DMS53 treated with DMSO at 0.1 percent for 48 hours (cell line): ENCODE measurements at regions not wholly inside any gene's neighbourhood (a gene's known extent, or its start where the extent isn't known, plus 50 kb on each side); places are given as distances from the start of the nearest gene placed in this dataset.
"Not testable (repeated sequence)": the region's sequence is repeated elsewhere in the genome, so short reads cannot be mapped to it uniquely, and the experiment has no call there.

Source experiments
- DNase-seq: peaks from one replicate; lab custom pipeline; 2025; ENCODE audit not compliant: unreplicated experiment; lab: John Stamatoyannopoulos, UW

DNA sequence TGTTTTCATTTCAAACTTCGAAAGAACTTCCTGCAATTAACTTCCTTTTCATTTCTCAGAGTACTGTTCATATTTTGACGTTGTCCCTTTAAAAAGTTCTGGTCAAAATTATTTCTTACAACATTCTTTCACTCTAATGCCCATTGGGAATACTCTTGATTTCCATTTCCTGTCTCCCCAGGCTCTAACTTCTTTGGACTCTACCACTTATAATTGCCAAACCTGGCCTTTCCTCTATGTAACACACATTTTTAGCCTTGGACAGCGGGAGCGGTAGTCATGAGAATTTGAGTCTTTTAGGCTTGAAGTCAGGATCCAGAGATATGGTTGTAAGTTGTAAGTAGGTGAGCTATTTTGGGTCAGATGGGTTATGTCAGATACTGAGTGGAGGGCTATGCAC is 163.5 kb upstream of the SPRY2 start:
- DNase-seq = no peak

DNA sequence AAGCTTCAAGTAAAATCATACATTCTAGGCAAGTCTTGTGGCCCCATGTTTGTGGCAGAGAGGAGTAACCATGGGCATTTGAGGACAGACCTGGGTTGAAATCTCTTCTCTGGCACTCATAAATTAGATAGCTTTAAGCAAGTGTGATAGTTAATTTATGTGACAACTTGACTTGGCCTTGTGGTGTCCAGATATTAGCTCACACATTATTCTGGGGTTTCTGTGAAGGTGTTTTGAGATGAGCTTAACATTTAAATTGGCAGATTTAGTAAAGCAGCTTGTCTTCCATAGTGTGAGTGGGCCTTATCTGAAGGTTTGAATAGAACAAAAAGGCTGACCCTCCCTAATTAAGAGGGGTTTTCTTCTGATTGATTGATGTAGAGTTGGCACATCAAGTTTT is 161.4 kb upstream of the SPRY2 start:
- no peak for DNase-seq

DNA sequence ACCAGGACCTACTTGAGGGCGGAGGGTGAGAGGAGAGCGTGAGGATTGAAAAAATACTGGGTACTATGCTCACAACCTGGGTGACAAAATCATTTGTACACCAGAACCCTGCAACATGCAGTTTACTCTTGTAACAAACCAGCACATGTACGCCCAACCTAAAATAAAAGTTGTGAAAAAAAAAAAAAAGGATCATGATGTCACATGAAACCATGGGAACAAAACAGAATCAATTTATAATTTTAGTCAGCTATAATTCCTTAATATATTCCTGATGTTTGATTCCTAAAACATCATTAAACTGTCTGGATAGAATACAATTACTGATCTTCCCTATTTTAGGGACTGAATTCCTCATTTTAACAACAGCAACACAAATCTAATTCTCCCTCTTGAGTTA is 160.6 kb upstream of the SPRY2 start:
- no peak for DNase-seq

DNA sequence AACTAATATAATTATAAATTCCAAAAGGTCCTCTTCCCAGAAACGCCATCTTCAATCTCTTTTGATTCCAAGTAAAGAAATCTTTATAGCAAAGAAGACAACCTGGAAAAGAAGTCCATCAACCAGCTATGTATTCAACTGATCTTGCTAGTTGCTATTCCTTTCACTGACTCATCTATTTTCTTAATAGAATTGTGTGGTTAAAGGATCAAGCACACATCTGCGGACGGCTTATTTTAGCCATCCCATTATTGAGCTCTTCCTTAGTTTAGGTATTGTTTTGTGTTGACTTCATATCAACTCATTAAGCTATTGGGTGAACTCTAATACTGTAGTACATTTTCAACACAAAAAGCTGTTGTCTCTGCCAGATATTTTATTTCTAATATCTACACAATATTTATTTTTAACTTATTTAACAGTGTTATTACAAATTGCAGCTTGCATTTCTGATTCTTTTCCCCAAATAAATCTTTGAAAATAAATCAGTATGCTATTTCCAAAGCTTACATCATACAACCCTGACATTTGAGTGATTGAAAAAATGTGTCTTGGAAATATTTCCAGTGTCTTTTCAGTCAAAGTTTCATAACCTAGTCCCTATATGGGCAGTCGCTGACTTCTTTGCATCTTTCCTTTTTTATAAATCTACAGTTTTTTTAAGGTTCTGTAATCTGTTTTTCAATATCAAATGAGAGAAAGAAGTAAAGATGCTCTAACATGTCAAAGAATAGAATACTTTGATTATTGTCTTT is 158.8 kb upstream of the SPRY2 start:
- DNase-seq = no peak

DNA sequence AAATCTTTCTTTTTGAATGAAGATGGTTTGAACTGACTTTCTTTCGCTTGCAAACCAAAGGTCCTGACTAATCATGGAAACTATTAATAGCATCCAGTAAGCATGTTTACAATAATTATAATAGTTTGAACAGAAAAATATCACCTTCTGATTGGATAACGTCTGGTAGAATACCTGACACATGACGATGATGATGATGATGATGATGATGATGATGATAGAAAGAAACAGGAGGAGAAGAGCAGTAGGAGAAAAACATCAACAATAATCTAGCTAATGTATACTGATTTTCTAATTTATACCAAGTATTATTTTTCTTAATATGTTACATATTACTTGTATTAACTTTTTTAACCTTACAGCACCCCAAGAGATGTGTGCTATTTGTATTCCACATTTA is 157.5 kb upstream of the SPRY2 start:
- no peak for DNase-seq

DNA sequence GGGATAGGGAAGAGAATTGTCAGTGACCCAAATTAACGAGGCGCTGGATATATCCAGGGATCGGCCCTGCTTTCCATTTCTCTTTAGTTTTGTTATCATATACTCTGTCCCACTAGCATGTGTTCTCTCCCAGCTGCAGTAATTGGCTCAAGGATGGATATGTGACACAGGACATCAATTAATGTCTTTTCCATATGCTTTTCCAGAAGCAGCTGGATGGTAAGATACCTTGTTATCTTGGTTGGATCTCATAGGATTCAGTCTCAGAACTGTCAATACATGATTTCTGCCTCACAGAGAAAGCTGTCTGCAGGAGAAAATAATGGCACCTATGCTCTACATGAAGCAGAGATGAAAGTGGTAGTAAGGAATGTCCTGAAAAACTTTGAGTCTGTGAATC is 157.1 kb upstream of the SPRY2 start:
- no peak for DNase-seq

DNA sequence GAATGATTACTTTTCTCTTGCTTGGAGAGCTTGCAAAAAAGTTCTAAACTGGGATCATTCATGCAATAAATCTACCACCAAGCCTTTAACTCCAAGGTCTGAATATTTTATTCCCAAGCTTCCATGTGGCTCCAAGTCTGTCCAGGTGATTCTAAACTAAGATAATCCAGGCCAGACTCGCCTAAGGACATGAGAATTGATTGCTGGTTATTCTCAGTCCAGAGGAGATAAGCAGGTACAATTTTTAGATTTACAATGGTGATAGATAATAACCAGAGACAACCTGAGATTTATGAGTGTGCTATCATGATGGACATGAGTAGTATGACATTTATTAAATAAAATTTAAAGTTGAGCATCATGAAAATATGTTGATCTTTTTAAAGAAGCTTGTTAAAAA is 156.5 kb upstream of the SPRY2 start:
- DNase-seq = no peak

DNA sequence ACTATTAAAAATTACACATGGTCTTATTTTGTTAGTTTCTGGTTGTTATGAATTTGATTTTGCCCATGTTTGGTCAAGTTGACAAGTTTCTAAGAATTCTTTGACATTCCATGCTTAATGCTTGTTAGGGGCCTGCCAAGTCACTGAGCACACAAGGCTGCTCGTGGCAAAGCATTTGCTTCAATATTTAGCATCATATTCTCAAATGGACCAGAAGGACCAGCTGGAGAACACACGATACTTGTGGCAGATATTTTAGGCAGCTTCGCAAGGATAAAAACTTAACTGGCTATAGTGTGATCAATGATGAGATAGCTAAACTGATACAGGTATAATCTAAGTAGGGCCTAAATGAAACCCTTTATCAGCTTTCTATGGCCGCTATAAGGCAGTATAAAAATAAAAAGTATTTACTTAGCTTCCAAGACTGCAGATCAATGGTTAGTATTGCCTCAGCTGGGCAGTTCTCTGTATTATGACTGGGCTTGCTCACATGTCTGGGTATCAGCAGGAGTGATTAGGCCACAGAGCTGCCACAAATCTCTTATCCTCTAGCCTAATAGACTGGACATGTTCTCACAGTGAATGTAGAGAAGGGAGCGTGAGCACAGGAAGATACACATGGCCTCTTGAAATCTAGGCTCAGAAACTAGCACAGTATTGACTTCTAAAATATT is 155.9 kb upstream of the SPRY2 start:
- DNase-seq = no peak

DNA sequence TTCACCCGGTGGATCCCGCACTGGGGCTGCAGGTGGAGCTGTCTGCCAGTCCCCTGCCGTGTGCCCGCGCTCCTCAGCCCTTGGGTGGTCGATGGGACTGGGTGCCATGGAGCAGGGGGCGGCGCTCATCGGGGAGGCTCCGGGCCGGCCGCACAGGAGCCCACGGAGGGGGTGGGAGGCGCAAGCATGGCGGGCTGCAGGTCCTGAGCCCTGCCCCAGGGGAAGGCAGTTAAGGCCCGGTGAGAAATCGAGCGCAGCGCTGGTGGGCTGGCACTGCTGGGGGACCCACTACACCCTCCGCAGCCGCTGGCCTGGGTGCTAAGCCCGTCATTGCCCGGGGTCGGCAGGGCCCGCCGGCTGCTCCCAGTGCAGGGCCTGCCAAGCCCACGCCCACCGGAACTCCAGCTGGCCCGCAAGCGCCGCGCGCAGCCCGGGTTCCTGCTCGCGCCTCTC is 149.6 kb upstream of the SPRY2 start:
- DNase-seq = not testable (repeated sequence)

DNA sequence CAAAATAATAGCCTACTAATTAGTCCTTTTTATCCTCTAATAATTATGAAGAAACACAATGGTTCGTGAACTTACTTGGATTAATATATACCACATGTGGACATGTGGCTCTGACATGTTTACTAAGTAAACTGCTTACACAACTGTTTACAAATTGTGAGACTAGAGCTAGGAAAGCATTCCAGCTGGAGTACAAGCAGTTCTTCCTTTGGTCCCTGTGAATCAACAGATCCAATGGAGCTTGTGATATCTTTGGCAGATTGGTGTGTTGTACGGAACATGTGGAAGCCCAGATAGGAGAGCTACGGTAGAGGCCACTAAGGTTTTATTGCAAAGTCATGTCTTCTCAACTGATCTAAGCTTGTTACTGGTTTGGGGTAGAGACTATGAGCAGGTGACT is 145.5 kb upstream of the SPRY2 start:
- no peak for DNase-seq

DNA sequence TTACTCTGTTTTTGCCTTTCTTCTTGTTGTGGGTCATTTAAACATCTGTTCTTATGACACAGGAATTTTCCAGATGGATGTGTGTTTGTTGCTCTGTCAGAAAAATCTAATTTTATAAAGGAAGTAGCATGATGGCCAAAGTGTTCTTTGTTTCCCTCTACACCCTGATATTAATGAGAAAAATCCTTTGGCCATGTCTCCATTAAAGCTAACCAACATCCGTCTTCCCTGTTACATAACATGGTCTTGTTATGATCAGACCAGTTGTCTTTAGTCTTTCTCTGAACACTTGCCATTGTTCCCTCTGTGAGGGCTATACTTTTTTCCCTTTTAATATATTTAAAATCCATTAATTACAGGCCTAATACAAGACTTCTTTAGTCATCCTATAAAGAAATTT is 142.2 kb upstream of the SPRY2 start:
- DNase-seq = no peak

DNA sequence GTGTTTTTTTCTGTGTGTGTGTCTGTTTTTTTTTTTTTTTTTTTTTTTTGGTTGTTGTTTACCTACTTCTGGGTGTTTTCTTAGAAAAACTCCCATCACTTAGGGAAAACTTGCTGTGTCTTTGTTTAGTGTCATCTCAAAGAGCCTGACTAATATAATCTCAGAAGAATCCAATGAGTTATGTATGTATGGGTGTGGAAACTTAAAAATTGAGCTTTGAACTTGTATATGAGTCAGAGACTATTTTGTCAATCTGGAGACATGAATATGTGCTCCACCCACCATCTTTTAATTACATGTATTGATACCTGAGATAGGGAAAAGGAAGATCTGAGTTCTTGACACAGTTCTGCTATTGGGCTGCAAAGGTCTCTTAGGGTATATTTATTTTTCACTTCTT is 140.7 kb upstream of the SPRY2 start:
- no peak for DNase-seq

DNA sequence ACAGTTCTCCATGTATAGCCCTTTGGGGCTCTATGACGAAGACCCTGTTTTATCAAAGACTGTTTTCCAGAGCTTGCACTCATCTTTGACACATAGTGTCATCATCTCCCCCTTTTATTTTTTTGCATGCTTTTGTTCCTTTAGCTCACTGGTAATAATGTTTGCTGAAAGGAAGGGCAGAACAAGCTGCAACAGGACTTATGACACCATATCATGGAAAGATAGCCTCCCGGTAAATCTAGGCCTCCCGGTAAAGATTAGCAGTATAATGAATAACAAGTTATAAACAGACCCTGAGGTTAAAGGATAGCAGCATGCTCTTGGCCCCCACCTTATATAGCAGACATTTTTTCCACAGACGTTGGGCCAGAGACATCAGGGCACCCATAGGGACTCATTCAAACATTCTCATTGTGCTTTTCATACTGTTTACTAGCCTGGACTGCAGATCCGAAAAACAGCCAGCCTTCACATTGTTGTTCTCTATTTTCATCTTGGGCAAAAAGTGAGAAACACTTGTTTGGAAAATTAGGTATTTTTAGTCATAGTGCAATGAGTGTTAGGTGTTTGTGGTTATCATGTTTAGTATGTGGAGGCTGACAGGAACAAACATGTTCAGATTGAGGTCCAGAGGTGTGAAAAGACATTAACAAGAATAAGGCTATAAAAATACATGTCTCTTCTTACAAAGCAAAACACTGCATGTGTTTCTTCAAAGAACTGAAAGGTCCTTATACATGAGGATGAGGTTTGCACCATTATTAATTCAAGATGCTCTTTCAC is 136.9 kb upstream of the SPRY2 start:
- no peak for DNase-seq

DNA sequence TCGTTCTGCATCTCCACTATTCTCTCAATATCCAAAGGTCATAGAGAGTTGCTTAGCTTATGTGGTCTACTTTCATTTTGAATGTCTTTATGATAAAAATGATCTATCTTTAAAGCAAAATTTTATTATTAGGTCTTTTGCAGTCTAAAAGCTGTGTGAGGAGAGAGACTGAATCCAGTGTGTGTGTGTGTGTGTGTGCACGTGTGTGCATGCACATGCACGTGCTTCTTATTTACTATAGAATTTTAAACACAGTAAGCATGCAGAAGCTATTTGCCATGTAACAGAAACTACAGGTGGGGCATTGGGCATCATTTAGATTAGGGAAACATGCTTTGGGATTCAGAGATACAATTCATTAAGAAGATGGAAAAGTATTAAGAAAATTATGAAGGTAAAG is 136.0 kb upstream of the SPRY2 start:
- DNase-seq = no peak

DNA sequence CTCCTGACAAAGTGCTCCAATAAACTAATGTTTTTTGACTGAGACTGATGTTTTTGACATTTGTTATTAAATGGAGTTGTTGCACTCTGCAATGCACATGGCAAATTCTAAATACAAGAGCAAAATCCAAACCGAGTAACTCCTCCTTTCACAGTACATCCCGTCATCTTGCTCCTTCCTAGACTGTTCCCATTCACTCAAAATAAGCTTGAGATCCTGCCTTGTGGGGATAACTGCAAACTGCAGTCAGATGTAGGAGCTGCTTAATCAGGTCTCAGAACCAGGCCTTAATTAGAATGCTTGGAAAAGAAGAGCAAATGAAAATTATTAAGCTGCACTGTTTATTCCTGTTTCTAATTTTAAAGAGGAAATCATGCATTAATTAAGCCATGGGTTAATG is 134.8 kb upstream of the SPRY2 start:
- no peak for DNase-seq

DNA sequence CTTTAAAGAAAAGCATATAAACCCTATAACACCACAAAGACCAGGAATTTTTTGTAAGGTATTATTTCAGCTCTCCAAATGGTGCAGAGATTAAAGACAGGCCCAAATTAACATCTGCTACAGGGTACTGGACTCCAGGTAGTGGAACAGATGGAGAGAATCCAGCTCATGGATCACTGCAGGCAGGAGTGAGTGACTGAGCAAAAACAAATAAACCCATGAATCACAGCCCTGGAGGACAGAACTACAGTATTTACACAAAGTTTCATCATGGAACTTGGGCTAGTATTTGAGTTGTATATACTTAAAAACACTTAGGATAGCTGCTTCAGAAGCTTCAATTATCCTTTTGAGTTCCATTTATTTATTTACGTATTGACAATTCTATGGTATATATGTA is 132.8 kb upstream of the SPRY2 start:
- DNase-seq = peak; percentile 59

DNA sequence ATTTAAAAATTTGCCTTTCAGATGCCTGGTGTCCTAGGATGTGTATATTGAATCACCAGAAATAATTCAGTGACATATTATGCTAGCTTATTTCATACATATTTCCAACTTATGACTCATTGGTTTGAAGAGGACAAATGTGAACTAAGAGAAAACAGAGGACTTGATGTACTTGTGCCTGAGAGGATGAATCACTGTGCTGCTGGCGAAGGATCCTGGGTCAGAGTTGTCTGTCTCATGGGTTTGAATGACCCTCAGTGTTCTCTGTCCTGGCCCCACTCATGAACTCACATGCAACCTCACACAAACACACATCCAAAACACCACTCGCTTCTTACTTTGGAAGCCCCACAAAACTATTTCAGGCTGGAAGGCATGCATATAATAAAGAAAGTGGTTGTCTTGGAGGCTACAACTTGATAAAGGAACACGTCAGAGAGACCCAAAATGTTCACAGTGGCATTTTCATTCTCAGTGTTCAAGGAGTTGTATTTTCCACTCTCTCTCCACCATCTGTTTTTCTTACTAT is 129.0 kb upstream of the SPRY2 start:
- DNase-seq = peak; percentile 34

DNA sequence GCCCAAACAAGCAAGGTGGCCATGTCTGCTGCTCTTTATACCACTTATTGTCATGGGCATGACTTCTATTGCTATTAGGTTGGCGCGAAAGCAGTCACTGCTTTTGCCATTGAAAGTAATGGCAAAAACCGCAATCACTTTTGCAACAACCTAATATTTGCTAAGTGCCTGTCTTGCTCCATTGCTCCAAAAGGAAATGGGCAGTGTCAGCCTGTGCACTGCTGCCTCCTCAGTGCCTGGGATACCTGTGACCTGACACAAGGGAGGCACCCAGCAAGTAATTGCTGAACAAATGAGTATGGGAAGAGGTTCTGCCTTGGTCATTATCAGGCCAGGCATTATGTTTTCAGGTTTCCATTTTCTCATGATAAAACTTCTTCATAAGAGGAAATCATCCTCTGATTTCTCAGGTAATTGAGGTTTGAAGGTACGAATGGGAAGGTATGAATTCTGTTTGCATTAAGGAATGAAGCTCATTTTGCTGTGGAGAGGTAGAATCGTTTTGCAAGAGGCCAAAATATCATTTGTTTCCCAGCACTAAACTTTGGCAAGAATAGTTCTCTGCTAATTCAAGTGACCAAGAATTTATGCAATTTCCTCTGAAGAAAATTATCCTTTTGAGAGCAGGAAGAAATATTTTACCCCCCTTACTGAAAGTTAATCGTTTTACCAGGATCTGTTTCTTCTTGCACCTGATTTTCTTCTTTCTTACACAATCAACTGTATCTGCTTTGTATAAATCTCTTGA is 128.4 kb upstream of the SPRY2 start:
- no peak for DNase-seq

DNA sequence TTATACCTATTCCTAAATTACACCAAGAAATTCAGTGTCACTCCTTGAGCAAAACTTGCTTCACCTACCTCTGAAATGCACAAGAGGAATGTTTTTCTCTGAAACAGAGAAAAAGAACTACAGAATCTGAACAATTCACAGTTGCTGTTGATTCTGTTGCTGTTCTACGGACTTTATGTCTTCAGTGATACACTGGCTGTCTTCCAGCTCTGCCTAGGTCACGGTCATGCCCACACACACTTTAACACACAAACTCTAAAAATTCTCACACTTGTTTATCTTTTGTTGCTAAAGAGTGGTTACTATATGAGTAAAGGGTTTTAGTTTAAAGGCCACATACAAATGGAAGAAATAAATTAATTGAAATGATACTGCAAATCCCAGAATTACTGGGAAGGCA is 124.4 kb upstream of the SPRY2 start:
- DNase-seq = no peak

DNA sequence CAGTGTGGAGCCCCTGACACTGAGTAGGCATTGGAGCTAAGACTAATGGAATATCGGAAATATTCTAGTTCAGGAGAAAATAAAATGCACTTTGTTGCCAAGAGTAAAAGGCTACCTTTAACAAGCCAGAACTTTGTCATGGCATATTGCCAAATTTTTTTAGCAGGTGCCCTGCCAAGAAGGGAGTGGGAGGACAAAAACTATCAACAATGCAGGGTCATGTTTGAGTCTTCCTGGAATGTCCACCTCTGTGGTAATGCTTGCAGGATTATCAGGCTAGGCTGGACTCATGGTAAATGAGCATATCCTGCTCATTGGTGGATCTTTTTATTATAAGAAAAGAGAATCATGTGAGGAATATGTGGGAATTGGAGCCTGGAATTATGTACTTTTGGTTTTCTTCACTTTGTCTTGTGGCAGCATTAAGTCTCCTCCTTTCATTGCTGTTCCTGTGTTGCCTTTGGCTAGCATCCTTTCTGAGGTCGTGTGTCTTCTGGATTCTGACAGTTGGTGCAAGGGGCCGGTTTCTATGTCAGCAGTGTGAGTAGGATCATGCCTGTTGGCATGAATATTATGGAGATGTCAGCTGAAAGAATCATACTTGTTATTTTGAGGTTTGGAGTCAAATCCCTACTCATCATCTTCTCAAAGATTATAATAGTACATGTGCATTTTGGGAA is 122.9 kb upstream of the SPRY2 start:
- no peak for DNase-seq

DNA sequence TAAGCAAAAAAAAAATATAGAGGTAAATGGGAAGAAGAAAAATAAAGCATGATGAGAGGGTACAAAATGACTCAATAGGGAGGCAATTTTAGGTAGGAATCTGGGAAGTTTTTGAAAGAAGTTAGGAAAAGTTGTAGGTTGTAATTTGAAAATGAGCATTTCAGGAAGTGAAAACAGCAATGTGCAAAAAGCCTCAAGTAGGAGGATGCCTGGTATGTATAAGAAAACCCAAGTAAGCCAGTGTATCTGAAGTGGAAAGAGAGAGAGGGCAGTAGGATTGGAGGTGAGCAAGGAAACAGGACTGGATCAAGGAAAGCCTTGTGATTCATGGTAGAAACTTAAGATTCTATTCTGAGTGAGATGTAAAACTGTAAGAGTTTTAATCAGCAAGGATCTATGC is 121.6 kb upstream of the SPRY2 start:
- DNase-seq = no peak
